Amniotic epithelial cell (primary cell): ENCODE measurements at regions not wholly inside any gene's neighbourhood (a gene's known extent, or its start where the extent isn't known, plus 50 kb on each side); places are given as distances from the start of the nearest gene placed in this dataset.

Source experiments
- DNase-seq: peaks from one replicate; pipeline ENCODE4 v3.0.0-alpha.2; 2010; ENCODE audit warnings: low read depth

DNA sequence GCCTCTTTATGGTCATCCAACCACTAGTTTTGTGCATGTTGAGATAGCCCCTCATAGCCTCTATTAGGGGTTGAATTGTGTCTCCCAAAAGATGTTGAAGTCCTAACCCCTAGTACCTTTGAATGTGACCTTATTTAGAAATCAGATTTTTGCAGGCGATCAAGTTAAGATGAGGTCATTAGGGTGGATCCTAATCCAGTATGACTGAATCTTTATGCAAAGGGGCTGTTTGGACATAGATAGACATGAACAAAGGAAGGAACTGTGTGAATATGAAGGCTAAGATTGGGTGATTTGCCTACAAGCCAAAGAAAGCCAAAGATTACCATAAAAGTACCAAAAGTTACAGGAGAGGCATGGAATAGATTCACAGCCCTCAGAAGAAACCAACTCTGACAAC, 209.6 kb downstream of the NUAK1 start:
- no peak for DNase-seq

DNA sequence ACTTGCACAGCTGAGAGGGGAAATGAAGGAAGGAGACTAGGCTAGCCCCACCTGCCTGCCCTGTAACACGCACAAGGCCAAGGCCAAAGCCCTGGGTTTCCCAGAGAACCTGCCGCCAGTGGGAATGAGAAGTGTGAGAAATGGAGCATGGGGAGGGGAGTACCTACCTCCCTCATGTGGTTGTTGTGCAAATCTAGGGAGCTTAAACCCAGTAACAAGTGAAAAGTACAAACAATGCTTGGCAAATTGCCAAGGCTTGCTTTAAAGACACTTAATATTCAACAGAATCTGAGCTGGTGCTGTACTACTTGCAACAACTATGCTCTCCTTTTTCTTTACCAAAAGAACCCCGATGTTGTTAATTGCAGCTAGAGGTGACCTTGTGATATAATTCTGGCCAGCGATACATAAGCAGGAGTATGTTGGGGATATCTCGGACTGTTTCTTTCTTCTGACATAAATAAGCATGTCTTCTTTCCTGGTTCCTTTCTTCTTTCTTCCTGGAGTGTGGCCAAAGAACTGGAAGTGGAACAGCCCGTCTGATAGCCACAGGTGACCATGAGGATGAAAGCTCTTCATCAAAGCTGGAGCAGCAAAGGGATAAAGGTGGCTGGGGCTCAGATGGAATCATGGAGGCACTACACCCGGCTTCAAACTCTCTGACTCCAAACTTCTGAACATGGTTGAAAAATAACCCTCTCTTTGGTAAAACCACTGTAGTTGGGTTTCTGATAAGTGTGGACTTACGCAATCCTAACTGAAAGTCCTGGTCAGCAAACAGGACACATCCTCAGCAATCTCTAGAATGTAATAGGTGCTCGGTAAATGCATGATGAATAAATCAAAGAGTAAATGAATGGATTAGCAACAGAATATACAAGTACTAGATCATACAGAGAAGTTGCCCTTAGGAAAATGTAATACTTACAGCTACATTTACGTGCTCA, 207.9 kb downstream of the NUAK1 start:
- peak; percentile 76 for DNase-seq

DNA sequence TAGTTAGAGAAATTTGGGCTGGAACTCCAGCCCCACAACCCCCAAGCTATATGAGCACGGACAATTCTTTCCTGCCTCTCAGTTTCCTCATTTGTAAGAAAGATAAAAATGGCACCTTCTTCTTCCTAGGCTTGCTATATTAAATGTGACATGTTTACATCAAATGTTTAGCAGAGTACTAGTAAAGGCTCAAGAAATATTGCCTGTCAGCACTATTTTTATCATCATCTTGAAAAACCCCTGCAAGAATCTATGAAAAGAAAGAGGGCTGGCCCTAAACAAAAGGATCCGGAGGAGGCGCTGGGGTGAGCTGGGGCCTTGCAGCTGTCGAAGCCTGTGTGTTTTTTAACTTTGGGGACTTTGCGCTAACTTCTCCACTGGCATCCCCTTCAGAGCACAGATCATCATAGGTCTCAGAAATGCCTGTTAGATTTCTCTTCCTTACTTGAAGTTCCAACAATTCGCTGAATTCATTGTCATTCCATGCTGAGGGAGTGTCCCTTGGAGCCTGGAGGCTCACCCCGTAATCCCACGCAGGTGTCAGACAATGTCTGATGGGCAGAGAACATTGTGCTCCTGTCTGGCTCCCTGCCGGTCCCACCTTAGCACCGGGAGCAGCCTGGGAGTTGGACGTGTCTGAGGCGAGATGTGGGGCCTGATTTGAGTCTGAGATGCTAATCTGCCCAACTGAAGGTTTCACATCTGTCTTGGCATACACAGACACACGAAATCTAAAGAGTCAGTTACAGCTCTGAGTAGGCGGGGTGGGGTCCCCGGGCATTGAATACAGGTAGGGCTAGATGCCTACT, 206.8 kb downstream of the NUAK1 start:
- no peak for DNase-seq

DNA sequence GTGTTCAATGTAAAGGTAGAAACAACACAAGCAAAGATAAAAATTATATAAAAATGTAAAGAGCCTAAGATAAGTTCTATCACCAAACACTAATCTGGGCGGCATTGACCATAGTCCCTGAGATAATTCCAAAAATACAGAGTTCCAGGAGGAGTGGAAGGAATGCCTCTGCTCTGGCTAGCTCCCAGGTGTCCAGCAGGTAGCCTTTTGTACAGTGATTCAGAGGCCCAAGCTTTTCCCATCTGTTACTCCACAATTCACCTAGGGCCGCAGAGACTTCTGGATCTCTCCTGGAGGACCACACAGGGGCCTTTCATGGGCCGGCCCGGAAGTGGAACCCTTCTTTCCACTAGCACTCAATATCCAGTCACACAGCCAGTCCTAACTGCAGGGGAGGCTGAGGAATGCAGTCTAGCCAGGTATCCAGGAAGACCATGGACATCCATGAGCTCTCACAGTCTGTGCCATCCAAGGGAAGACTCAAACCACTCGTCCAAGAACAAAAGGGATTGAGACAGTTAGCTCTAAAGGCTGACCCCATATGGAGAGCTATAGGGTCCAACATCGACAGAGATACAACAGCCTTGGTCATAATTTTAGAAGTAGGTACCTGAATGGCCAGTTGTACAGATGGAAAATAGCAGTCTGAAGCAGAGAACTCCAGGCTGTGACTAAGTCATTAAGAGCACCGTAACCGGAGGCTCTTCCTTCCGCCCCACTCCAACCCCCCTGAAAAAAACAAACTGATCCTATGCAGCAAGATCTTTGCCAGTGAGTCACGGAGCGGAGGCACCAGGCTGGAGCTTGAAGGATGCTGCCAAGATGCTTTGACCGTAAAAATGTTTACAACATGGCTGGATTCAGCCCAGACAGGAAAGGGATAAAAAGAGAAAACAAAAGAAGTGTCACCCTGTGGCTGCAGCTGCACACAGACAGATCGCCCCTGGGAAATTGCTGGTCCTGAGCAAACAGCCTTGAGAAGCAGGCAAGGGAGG, 204.8 kb downstream of the NUAK1 start:
- peak; percentile 93 for DNase-seq

DNA sequence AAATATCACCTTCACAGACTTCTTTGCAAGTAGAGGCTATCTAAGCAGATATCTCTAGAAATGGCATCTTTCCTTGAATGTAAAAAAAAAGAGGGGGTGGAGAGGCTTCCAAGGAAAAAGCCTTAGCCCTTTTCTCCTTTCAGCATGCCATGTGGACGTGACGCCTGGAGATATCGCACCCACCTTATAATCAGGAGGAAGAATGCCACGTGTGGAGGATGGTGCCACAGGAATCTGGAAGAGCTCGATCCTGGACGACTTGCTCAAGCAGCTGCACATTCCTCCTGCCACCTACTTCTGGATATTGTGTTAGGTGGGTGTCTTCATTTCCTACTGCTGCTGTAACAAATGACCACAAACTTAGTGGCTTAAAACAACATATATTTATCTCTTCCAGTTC, 203.6 kb downstream of the NUAK1 start:
- peak; percentile 68 for DNase-seq

DNA sequence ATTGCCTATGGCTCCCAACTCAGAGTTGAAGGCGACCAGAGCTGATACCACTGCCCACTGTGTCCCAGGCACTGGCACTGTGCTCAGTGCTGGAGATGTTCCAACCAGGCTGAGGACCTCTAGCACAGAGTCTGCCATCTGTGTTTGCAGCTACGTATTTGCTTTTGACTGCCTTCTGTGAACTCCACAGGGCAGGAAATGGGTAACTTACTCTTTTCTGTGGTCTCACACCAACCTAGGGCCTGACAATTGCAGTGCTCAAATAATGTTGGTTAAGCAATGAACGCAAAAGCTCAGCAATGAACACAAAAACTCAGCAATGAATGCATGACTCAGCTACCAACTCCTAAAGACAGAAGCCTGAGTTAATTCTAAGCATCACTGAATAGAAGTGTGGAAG, 202.8 kb downstream of the NUAK1 start:
- DNase-seq, result peak; percentile 33

DNA sequence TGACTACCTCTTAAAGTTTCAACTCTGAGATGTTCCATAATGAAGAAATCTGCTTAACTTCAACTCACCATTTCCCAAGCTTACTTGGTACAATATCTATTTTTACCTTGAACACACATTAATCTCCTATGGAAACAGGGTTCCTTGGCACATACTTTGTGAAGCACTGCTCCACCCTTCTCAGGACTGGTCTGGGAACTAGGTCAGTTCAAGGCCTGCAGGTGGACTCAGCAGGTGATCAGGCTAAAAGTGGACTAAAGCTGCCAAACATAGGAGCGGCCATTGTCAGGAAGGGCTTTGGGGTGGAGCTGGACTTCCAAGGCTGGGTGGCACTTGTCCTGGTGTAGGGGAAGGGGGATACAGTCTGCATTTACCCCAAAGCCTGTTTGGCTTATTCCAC, 202.3 kb downstream of the NUAK1 start:
- no peak for DNase-seq

DNA sequence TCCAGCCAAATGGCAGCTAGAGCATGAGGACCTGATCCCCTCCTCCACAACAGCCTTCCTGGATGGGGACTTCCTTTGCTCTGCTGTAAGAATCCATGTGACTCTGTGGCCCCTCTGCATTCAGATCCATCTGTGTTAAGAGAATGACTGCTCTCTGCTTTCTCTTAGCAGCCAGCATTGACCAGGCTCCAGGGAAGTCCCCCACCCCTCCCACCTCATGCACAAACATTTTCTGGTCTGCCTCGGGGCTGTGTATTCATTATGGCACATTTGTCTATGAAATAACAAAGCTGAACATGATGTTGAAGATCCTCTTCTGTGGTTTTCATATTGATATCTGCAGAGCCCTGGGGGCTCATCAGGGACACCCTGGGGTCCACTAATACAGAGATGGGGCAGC, 201.7 kb downstream of the NUAK1 start:
- no peak for DNase-seq

DNA sequence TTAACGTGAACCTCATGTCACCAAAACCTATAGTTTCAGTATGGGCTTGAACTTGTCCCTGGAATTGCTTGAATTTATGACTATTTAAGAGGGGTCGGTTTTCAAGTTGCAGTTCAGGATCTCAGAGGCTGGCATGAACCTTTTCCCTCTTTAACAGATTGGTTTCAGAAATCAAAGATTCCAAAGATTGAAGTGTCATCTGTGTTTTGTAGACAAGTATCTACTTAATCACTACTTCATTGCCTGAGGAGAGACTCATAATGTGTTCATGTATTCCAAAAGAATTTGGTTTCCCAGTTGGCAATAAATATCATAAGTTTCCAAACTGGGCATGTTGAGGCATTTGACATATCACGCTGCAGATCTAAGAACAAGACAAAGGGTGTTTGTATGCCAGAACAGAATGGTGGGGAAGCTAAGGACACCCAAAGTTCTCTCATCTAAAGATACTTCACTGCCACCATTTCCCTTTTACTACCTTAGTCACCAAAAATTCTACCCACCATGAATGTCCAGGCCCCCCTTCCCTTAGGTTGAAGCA, 199.5 kb downstream of the NUAK1 start:
- no peak for DNase-seq

DNA sequence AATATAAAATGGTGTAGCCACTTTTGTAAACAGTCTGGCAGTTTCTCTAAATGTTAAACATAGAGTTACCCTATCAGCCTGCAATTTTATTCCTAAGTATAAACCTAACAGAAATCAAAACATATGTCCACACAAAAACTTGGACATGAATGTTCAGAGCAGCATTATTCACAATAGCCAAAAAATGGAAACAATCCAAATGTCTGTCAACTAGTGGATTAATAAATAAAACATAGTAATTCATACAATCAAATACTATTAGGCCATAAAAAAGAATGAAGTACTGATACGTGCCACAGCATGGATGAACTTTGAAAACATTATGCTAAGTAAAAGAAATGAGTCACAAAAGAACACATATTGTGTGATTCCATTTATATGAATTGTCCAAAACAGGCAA, 196.5 kb downstream of the NUAK1 start:
- no peak for DNase-seq

DNA sequence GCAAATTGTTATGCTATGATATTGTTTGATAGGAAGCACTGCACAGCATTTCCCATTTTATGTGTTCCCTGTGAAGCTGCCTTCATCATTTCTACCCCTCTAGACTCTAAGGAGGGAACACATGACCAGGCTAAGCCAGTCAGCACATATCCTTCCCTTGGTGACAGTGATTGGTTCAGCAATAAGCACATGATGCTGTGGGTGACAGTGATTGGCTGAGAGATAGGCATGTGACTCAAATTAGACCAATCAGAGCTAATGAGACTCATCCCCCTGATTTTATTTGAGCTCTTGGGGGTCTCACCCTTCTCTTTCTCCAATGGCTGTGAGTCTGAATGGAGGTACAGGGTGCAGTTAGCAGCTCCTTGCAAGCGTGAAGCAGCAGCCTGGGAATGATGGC, 195.2 kb downstream of the NUAK1 start:
- no peak for DNase-seq

DNA sequence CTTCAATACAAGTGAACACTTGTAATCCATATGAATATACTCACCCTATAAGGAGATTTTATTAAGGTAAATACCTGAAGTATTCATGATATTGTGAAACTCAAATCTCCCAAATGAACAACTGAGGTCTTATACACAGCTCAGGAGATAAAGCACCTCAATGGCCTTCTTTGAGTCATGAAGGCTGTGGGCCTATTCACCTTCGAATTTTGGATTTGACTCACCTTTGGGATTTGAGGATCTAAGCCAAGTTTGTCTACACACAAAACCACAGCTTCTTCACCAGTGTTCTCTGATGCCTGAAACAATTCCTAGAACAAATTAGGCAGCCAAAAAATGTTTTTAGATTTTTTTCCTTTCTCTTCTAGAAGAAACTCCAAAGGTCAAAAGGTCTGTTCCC, 194.1 kb downstream of the NUAK1 start:
- no peak for DNase-seq

DNA sequence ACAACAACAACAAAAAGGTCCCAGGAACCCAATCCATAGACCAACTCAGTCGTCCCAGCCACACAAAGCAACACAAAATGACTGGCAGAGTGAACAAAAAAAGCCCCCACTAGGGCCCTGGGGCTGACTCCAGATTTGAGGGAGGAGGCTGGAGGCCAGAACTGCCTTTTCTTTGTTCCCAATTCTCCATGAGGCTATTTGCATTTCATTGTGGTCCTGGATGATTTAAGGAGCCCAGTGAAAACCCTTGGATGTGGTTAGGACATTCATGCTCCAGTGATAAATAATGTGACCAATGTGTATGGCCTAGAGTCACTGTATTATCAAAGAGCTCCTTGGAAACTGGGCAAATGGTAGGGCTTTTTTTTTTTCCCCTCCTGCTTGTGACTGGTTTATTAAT, 192.9 kb downstream of the NUAK1 start:
- no peak for DNase-seq

DNA sequence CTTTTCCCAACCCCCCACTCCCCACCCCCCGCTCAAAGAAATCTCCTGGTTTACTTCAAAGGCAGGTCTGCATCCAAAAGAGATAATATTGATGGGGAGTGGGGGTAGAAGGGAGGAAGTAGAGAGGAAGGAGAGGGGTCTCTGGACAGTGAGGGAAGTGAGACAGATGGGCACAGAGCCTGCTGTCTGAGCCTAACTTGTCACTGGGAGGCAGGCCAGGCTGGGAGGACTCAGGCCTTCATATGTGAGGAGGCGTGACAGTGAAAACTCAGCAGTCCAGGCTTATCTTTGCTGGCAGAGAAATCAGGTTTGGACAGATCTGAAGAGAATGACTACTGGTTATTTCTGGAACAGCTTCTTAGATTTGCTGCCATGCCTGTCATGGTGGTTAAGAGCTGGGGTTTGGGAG, 192.3 kb downstream of the NUAK1 start:
- DNase-seq, result peak; percentile 52

DNA sequence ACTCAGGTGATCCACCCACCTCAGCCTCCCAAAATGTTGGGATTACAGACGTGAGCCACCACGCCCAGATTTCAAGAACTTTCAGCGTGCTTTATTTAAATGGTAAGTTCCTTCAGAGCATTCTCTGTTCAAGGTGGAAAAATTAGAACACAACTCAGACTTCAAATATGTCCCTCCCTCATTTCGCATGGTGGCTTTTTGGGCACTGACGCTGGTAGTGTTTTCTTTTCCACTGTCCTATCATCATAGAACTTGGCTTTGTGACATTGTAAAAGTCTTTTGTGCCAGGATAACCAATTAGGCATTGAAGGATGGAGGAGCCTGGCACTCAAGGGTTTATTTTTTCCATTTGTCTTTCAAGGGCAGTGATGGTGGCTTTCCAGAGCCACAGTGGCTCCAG, 190.8 kb downstream of the NUAK1 start:
- DNase-seq, result no peak

DNA sequence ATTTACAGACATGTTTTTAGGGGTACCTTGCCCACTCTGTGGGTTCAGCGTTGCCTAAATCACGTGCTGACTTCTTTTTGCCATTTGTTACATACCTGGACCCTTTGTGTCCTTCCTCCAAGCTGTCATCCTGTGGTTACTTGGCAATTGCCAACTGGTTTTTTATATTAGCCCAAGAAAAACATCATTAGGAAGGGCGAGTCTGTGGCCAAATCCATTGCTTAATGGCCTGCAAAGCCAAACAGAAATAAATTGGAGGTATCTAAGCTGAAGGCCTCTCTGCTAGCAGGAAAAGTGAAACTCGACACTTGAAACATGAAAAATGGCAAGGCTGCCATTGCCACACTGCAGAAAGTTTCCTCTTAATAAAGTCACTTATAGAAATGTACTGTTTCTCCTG, 190.4 kb downstream of the NUAK1 start:
- DNase-seq, result no peak

DNA sequence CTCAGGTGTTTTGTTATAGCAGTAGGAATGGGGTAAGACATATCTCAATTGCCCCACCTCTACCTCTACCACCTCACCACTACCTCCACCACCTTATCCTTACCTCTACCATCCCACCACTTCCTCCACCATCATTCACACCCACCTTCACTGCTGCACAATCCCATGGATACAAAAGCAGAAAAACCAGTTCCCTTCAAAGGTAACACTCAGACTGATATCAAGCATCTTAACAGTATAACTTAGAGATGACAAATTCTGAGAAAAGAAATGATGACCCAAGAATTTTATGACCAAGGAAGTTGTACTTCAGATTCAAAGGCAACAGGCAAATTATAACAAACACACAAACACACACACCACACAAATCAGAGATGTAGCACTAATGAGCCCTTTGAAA, 189.4 kb downstream of the NUAK1 start:
- DNase-seq, result no peak

DNA sequence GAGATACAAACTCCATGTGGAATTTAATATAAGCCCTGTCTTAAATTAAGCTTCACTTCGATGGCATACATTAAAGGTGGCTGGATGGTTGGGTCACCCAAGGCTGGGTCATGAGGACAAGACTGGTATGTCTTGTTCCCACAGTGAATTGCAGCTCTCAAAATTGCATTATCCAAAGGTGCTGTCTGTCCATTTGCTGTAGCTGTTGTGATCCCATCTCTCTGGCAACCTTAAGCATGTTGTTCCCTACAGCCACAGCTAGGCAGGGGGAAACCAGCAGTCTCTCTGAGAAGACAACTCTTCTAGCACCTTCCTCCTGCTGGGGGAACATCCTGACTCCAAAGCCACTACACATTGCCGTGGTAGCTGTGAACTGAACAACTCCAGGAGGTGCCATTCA, 187.0 kb downstream of the NUAK1 start:
- no peak for DNase-seq

DNA sequence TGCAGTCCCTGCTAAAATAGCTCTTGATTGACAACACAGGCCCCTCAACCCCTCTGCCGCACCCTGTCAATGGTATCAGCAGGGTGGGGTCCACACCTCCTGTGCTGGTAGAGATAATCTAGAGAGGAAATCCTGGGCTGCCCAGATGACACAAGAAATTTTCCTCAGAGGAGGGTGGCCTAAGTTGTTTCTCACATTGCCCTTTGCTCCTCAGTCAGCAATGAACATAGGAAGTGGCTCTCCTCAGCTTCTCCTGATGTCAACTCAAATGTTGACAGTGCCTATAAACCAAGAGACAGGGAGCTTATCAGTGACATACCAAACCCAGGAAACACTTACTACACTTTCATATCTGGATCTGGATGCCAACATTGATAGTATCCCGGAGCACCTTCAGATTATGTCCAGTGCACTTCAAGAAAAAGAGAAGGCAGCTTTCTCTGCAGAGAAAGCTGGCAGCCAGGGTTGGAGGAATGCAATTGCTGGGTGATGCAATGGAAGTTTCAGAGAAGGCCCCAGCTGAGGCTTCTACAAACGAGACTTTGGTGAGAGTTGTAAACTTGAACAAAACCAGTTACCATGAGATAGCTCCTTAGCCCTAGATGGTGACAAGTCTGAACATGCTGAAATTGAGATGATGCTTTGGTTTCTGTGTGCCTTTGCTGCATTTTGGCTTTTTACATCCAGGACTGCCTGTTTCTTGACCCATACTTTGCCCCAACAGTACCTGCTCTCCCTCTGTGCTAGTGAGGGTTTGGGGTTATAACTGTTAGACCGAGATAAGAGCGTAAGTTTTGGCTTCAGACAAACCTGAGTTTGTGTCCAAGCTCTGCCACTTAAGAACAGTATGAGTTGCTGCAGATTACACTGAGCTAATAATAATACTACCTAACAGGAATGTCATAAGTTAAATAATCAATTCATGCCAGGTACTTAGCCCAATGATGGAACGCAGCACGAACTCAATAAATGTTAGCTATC, 183.5 kb downstream of the NUAK1 start:
- peak; percentile 37 for DNase-seq

DNA sequence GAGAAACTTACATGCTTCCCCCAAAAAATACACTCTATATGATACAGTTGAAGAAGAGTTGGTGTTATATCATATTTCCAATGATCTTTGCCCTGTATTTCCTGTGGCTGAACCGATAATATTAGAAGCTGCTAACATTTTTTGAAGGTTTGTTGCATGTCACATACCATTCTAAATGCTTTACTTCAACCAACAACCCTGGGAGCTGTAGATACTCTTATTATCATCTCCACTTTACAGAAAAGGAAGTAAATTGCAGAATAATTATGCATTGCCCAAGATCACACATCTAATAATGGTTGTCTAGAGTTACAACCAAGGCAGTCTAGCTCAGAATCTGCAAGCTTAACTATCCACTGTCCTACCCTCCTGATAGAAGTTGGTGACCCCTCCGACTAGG, 182.8 kb downstream of the NUAK1 start:
- no peak for DNase-seq
